Adrenal gland (tissue), 5 donors: ENCODE measurements at regions not wholly inside any gene's neighbourhood (a gene's known extent, or its start where the extent isn't known, plus 50 kb on each side); places are given as distances from the start of the nearest gene placed in this dataset.

Source experiments
- CTCF ChIP-seq, 6 experiments: fragments of 450-650 bp in 4 of 6; fragments of 200-600 bp in 2 of 6; sonication (generic) in 1 of 6; IDR thresholded peaks; 1 replicate in 5 of 6; 2 replicates in 1 of 6; pipeline versions ENCODE4 v1.5.1 to v1.8.0; 2016 to 2021; ENCODE audit warnings: antibody characterized with exemption in 6 of 6, mild to moderate bottlenecking in 2 of 6, moderate library complexity in 1 of 6
- POLR2A ChIP-seq, 2 donors: fragments of 450-650 bp; IDR thresholded peaks; one replicate each; pipeline ENCODE4 v1.6.1; 2017; ENCODE audit warnings: antibody characterized with exemption in 2 of 2, mild to moderate bottlenecking in 2 of 2, moderate library complexity in 1 of 2
- donor health status: DM: no; HTN: no; CAD: no.

GRCh38 chr6:170160031-170160627 is 130.7 kb downstream of the DLL1 start:
- TF ChIP-seq POLR2A (IDR thresholded peaks at IDR 0.05), result no peak
- TF ChIP-seq CTCF (IDR thresholded peaks at IDR 0.05), result no peak
